Heart left ventricle (tissue), 16 donors: ENCODE measurements at regions not wholly inside any gene's neighbourhood (a gene's known extent, or its start where the extent isn't known, plus 50 kb on each side); places are given as distances from the start of the nearest gene placed in this dataset.

Source experiments
- ATAC-seq, 4 donors: fragments of 200-7000 bp; cut with Tn5 transposase; one replicate each; pipeline ENCODE4 v1.9.1; 2020 to 2022; ENCODE audit warnings: moderate library complexity in 4 of 4, mild to moderate bottlenecking in 3 of 4, moderate number of reproducible peaks in 1 of 4
- DNase-seq, 5 donors: peaks; one replicate each; pipeline ENCODE4 v3.0.0-alpha.2; 2020
- H3K27ac ChIP-seq, 12 donors: fragments of 200-600 bp; sonication (generic) in 4 of 12; one replicate each; pipeline versions ENCODE4 v1.5.0 to v1.8.0; 2016 to 2022; ENCODE audit warnings: mild to moderate bottlenecking in 2 of 12
- H3K27me3 ChIP-seq, 9 donors: fragments of 200-600 bp; sonication (generic) in 2 of 9; one replicate each; pipeline versions ENCODE4 v1.5.1 to v1.8.0; 2016 to 2022; ENCODE audit warnings: mild to moderate bottlenecking in 3 of 9
- H3K36me3 ChIP-seq, 9 donors: fragments of 200-600 bp; sonication (generic) in 2 of 9; one replicate each; pipeline versions ENCODE4 v1.5.0 to v1.8.0; 2018 to 2022; ENCODE audit warnings: mild to moderate bottlenecking in 2 of 9
- H3K4me1 ChIP-seq, 12 donors: fragments of 200-600 bp; sonication (generic) in 4 of 12; one replicate each; pipeline versions ENCODE4 v1.5.0 to v1.8.0; 2016 to 2022; ENCODE audit warnings: mild to moderate bottlenecking in 3 of 12
- H3K4me3 ChIP-seq, 12 donors: fragments of 200-600 bp; sonication (generic) in 4 of 12; one replicate each; pipeline versions ENCODE4 v1.5.0 to v1.8.0; 2017 to 2022; ENCODE audit warnings: mild to moderate bottlenecking in 9 of 12, moderate library complexity in 4 of 12
- H3K9me3 ChIP-seq, 12 donors: fragments of 200-600 bp; sonication (generic) in 4 of 12; one replicate each; pipeline versions ENCODE4 v1.5.0 to v1.8.0; 2016 to 2022; ENCODE audit warnings: mild to moderate bottlenecking in 1 of 12
- POLR2A ChIP-seq, 2 donors: fragments of 450-650 bp; IDR thresholded peaks; one replicate each; pipeline ENCODE4 v1.6.1; 2017; ENCODE audit warnings: antibody characterized with exemption in 2 of 2, mild to moderate bottlenecking in 2 of 2, moderate library complexity in 2 of 2
- WGBS, 4 donors: extraction: QIAGEN DNeasy Blood & Tissue Kit in 2 of 4; methylation state at CpG; one replicate each; pipeline versions ENCODE4 v1.1.5 to v1.1.7; 2013 to 2018; 5-methylcytosine and 5-hydroxymethylcytosine counted together
- intact Hi-C, 10 donors: fragments of 100-400 bp; cut with DNase I; formaldehyde crosslinking; loops; one replicate each; pipeline versions ENCODE4 v1.11.1 to v1.14.2; 2022
- TF ChIP-seq, protein P1 (sequence below), 12 donors: fragments of 200-600 bp; sonication (generic) in 4 of 12; IDR thresholded peaks; one replicate each; pipeline versions ENCODE4 v1.5.0 to v1.8.0; 2018 to 2022; ENCODE audit warnings: antibody characterized with exemption in 12 of 12, mild to moderate bottlenecking in 5 of 12
- donor health status: ischemic (EF 13 %, LVEDD 7.1; RV severe dilation, severe dysfunction).
- donor health status: healthy with polysubstance abuse.
- donor health status: DM: no; HTN: yes; CAD: no.
- donor health status: DM: no; HTN: no; CAD: no.
- donor health status: ischemic (EF 25% LVEDD 6.9; RV normal size, moderate dysfunction).
- donor health status: ischemic (EF 25% LVEDD 5.7; RV mildly dilated, moderate dysfunction).
- donor health status: healthy.
- donor health status: DM: yes; HTN: yes; CAD: no.
- donor health status: ischemic (EF 35%, LVEDD 5.7; RV mildly dilated, moderate dysfunction).
- donor health status: nonischemic (EF 11% LVEDD 7.7; RV severe dilation, severe dysfunction).
- donor health status: DM: yes; HTN: yes; CAD: no.
- donor health status: PGD.
- donor health status: ischemic (EF 29% LVEDD 5.4; RV normal size, mild dysfunction).
- donor health status: nonischemic (EF 23%, LVEDD 6.1; RV moderate dilation, normal function).

GRCh38 chr18:67813380-67814028 is 297.0 kb upstream of the DSEL start:
- DNase-seq: no peak
- H3K27ac ChIP-seq: no peak overlapping the region
- no peaks in the 10 kb centered on the region for H3K4me1 ChIP-seq
- intact Hi-C loops: no loop called here
- WGBS, 4 donors: 79 to 85% (median 83%) methylated on average over 4 of the region's 4 CpGs
- no peak for TF ChIP-seq POLR2A (IDR thresholded peaks at IDR 0.05)
- TF ChIP-seq, protein P1, sequence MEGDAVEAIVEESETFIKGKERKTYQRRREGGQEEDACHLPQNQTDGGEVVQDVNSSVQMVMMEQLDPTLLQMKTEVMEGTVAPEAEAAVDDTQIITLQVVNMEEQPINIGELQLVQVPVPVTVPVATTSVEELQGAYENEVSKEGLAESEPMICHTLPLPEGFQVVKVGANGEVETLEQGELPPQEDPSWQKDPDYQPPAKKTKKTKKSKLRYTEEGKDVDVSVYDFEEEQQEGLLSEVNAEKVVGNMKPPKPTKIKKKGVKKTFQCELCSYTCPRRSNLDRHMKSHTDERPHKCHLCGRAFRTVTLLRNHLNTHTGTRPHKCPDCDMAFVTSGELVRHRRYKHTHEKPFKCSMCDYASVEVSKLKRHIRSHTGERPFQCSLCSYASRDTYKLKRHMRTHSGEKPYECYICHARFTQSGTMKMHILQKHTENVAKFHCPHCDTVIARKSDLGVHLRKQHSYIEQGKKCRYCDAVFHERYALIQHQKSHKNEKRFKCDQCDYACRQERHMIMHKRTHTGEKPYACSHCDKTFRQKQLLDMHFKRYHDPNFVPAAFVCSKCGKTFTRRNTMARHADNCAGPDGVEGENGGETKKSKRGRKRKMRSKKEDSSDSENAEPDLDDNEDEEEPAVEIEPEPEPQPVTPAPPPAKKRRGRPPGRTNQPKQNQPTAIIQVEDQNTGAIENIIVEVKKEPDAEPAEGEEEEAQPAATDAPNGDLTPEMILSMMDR (IDR thresholded peaks at IDR 0.05): no peak
- H3K27me3 ChIP-seq: no peaks in the 10 kb centered on the region
- ATAC-seq: no peak
- H3K4me3 ChIP-seq: no peak overlapping the region
- H3K36me3 ChIP-seq: no peaks in the 10 kb centered on the region
- no peaks in the 10 kb centered on the region for H3K9me3 ChIP-seq

GRCh38 chr18:67805261-67805660 is 288.7 kb upstream of the DSEL start:
- Histone ChIP-seq H3K4me1 (no peaks in the 10 kb centered on the region), H3K27me3 (no peaks in the 10 kb centered on the region), H3K4me3 (no peak overlapping the region), H3K36me3 (no peaks in the 10 kb centered on the region), H3K9me3 (no peaks in the 10 kb centered on the region), H3K27ac (no peak overlapping the region)
- intact Hi-C loops: no loop called here
- DNase-seq (no peak), ATAC-seq (no peak)
- WGBS, 4 donors: 77 to 87% (median 83%) methylated on average over 6 of the region's 6 CpGs
- TF ChIP-seq POLR2A (IDR thresholded peaks at IDR 0.05): no peak
- TF ChIP-seq, protein P1 (IDR thresholded peaks at IDR 0.05): no peak

DNA sequence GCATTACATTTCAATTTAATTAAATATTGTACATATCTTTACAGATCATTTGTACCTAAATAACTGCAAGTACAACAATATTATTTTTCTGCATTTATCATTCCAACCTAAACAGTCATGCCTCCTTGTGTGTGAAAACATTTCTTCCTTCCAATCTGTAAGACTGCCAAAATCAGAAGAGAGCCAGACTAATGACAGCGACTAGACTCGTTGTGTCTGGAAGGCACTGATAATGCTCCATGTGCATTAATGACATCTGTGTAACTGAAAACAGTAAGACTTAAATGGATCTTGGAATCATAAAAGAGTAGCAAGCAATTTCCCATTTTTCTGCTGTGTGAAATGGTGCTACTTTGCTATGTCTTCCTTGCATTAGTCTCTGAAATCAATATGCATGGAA is 278.0 kb upstream of the DSEL start:
- H3K9me3 ChIP-seq: peaks cover 0 to 4% (median 0%) of the 10 kb centered on the region in 12 donors
- H3K4me1 ChIP-seq: no peaks in the 10 kb centered on the region
- no peaks in the 10 kb centered on the region for H3K36me3 ChIP-seq
- intact Hi-C loops: no loop called here
- no peak overlapping the region for H3K4me3 ChIP-seq
- 16 to 28% (median 25%) methylated on average over 2 of the region's 2 CpGs for WGBS, 4 donors
- H3K27me3 ChIP-seq: no peaks in the 10 kb centered on the region
- TF ChIP-seq POLR2A (IDR thresholded peaks at IDR 0.05): no peak
- no peak for ATAC-seq
- DNase-seq: no peak
- H3K27ac ChIP-seq: no peak overlapping the region

DNA sequence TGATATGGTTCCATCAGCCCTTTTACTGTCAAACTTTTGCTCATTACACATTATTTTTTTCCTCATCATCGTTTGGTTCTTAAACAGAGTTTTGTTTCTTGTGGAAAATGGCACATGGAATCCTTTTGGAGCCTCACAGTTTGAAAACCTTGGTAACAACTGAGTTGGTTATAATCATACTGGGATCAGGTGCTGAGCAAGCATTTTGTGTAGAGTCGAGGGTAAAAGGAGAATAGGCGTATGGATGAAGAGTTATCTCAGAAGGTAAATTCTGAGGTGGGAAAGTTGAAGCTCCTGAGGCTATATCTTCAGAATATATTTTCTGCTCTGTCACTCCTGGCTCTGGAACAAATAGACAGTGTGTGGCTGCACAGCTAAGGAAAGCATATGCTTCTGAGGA is 274.0 kb upstream of the DSEL start:
- Histone ChIP-seq H3K27me3 (no peaks in the 10 kb centered on the region), H3K4me3 (no peak overlapping the region), H3K9me3 (peaks cover 0 to 4% (median 0%) of the 10 kb centered on the region in 12 donors), H3K36me3 (no peaks in the 10 kb centered on the region), H3K27ac (no peak overlapping the region), H3K4me1 (no peaks in the 10 kb centered on the region)
- DNase-seq (no peak), ATAC-seq (no peak)
- TF ChIP-seq POLR2A (IDR thresholded peaks at IDR 0.05): no peak
- TF ChIP-seq, protein P1 (IDR thresholded peaks at IDR 0.05): no peak
- WGBS, 4 donors: 80 to 85% (median 82%) methylated on average over 3 of the region's 3 CpGs
- intact Hi-C loops: no loop called here

- TF ChIP-seq, protein P1 (IDR thresholded peaks at IDR 0.05): no peak
- no peak for TF ChIP-seq POLR2A (IDR thresholded peaks at IDR 0.05)
- Histone ChIP-seq H3K4me3 (no peak overlapping the region), H3K9me3 (peaks cover 0 to 4% (median 0%) of the 10 kb centered on the region in 12 donors), H3K36me3 (no peaks in the 10 kb centered on the region), H3K27ac (no peak overlapping the region), H3K27me3 (no peaks in the 10 kb centered on the region), H3K4me1 (no peaks in the 10 kb centered on the region)
- WGBS, 4 donors: 83 to 87% (median 85%) methylated on average over 9 of the region's 9 CpGs
- DNase-seq: no peak
- intact Hi-C loops: no loop called here
- ATAC-seq: no peak
Measured at GRCh38 chr18:67789165-67789545, 272.6 kb upstream of the DSEL start.
